AG20443 (cell line): ENCODE measurements at regions not wholly inside any gene's neighbourhood (a gene's known extent, or its start where the extent isn't known, plus 50 kb on each side); places are given as distances from the start of the nearest gene placed in this dataset.
A peak's percentile ranks its signal among the peaks of the same experiment; 100 is the strongest.

ENCODE experiments used
- DNase-seq: peaks from one replicate; pipeline ENCODE4 v3.0.0; 2012; ENCODE audit warnings: low spot score, mixed read lengths

DNA sequence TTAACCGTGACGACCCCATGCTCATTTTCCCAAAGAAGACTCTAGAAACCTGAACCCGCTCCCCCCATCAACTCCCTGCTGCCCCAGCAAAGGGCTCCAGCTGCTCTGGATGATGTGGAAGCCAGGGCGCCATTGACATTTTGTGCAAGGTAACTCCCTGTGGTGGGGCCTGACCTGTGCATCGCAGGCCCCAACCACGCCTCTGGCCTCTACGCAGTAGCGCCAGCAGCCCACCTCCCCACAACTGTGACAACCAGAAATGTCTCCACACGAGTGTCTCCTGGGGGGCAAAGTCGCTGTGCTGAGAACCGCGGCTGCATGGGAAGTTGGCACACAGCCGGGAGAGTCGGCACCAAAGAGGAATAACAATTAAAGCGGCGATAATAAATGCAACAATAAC, 86.9 kb upstream of the PRR5 start:
- no peak for DNase-seq

- DNase-seq, result no peak
These were observed 88.8 kb upstream of the PRR5 start for GRCh38 chr22:44613196-44613595.

DNA sequence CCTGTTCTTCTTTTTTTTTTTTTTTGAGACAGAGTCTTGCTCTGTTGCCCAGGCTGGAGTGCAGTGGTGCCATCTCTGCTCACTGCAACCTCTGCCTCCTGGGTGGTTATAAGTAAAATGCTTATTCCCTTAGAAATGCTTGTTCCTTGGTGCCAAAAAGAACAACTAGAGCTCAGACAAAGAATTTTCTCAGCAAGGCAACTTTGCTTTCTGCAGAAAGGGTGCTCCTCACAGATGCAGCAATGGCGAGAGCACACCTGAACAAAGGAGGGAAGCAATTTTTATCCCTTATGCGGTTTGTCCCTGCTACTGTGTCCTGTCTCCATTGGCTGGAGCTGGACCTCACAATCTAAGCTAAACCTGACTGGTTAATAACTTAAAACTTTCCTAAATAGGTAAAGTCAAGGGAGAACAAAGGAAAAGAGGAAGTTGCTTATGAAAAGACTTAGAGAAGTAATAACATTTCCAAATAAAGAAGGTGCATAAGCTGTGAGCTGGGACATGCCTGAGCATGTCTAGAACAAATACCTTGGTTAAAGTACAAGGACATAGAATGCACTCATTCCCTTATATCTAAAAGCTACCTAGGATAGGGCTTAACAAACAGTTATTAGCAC, 90.0 kb upstream of the PRR5 start:
- DNase-seq, result no peak

DNA sequence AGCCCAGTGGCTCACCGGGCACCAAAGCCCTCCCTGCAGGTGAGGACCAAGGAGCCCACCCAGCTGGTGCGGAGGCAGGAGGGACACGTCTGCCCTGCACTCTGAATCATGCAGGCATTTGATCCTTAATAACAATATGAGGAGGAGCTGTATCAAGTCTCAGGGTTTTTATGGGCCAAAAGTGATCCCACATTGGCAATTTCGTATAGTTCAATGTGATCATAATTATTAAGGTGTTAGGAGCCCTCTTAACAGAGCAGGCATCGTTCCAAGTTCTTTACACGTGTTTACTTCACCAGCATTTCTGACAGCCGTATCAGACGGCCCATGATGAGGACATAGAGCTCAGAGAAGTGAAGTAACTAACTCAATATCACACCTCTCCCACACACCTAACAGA, 91.9 kb upstream of the PRR5 start:
- no peak for DNase-seq

DNA sequence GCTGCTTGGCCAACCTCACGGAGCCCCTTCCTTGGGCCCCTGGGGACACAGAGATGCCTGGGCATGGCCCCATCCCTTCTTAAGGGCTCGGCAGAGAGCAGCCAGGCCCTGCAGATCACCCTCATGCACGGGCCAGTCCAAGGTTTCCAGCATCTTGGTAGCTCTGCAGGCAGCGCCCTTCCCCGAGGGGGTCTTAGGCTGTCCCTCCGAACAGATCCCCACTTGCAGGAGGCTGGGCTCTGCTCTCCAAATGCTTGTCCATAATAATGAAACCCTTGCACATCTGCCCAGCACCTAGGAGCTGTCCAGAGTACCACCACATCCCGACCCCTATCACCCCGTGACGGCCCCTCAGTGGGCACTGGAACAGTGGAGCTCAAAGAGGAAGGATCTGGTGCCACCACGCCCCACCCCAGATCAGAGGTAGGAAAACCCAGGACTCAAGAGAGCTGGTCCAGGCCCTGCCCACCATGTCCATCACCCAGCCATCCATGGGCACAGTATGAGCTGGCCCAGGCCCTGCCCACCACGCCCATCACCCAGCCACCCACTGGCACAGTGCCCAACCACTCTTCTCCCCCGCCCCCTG, 92.5 kb upstream of the PRR5 start:
- DNase-seq, result no peak

- no peak for DNase-seq
These were observed 93.2 kb upstream of the PRR5 start for GRCh38 chr22:44608597-44609399.

GRCh38 chr22:44606126-44606525, 95.9 kb upstream of the PRR5 start:
- no peak for DNase-seq

- no peak for DNase-seq
These were observed 96.5 kb upstream of the PRR5 start for GRCh38 chr22:44605486-44605885.

DNA sequence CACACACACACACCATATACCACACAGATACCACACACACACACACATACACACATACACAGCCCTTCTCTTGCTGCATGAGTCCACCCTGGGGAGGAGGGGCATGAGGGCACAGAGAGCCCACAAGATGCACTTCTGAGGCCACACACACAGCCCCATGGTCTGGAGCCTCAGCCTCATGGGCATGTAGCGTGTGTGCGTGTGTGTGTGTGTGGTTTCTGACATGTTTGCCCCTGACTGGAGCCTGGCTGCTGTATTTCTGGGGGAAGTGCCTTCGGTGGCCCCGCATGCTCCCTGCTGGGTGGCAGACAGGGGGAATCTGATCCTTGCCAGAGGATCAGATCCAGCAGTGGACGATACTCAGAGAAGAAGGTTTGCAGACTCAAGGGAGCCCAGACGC, 97.0 kb upstream of the PRR5 start:
- no peak for DNase-seq

GRCh38 chr22:44604455-44604854, 97.5 kb upstream of the PRR5 start:
- DNase-seq, result no peak

- DNase-seq, result no peak
These were observed 98.2 kb upstream of the PRR5 start for GRCh38 chr22:44603767-44604166.

- DNase-seq, result no peak
These were observed 100.3 kb upstream of the PRR5 start for GRCh38 chr22:44601725-44602124.

DNA sequence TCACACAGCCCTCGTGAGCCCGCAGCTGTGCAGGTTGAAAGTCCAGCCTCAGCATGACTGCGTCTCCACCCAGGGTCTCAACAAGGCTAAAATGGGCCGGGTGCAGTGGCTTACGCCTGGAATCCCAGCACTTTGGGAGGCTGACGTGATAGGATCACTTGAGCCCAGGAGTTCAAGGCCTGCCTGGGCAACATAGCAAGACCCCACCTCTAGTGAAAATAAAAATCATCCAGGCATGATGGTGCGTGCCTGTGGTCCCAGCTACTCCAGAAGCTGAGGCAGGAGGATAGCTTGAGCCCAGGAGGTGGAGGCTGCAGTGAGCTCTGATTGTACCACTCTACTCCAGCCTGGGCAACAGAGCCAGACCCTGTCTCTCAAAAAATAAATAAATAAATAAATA, 100.8 kb upstream of the PRR5 start:
- DNase-seq, result no peak

GRCh38 chr22:44600207-44600785, 101.7 kb upstream of the PRR5 start:
- DNase-seq, result no peak

DNA sequence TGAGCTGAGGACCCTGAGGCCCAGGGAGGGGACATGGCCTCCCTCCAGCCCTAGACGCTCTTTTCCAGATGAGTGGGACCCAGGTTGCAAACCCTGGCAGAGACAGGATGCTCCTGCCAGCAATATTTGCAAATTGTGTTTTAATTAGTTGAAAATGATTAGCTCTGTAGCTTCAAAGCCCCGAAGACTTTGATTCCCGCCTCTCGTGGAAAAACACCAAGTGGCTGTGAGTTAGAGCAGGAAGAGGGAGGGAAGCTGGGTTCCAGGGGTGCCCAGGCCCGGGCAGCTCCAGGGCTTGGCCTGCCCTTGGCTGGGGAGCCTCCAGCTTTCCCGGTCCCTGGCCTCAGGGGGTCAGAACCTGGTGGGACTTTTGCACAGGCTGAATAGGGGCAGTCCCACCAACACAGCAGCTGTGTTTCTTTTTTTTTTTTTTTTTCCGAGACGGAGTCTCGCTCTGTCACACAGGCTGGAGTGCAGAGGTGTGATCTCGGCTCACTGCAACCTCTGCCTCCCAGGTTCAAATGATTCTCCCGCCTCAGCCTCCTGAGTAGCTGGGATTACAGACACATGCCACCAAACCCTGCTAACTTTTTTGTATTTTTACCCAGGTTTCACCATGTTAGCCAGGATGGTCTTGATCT, 101.6 kb upstream of the RTL6 start:
- no peak for DNase-seq

GRCh38 chr22:44599084-44599483, 101.1 kb upstream of the RTL6 start:
- no peak for DNase-seq

- DNase-seq, result peak; percentile 56
These were observed 99.6 kb upstream of the RTL6 start for GRCh38 chr22:44597616-44598015.

GRCh38 chr22:44596396-44597125, 98.5 kb upstream of the RTL6 start:
- DNase-seq, result no peak

DNA sequence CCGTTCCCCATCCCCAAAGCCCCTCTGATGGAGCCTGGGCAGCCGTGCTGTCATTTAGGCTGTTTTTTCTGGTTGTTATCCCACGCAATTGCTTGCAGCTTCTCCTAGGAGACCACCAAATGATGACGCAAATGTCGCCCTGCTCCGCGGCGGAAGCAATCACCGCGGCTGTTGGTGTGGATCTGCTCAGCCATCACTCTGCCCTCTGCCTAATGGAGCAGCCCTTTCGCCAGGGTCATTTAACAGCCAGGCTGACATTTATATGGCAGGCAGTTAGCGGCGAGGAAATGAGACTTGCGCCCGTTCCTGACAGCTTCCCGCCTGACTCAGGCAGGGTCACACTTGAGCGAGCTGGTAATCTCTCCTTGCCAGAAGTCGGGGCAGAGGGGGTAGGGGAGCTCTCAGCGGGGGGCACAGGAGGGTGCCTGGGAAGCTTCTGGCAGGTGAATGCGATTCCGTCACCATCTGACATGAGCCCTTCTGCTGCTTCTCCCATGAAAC, 97.9 kb upstream of the RTL6 start:
- no peak for DNase-seq

DNA sequence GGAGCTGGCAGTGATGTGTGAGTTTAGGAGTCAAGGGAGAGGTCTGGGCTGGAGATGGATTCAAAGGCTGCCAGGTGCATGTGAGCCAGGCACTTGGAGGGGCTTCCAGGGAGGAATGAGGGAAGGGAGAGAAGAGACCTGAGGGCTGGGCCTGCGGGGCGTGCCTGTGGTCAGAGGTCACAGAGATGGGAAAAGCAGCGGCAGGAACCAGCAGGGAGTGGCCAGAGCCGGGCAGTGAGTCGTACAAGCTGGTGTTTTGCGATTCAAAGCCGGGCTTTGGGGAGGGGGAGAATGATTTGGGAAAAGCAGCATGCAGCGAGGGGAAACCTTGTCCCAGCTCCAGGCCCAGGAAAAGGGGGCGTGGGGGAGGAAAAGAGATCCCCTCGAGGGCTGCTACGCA, 96.9 kb upstream of the RTL6 start:
- DNase-seq, result no peak

- DNase-seq, result no peak
These were observed 94.8 kb upstream of the RTL6 start for GRCh38 chr22:44592824-44593148.
